OCI-LY3 (cell line): ENCODE measurements at regions not wholly inside any gene's neighbourhood (a gene's known extent, or its start where the extent isn't known, plus 50 kb on each side); places are given as distances from the start of the nearest gene placed in this dataset.

Experiments
- EZH2phosphoT487 ChIP-seq: fragments of 200-600 bp; shearing (Covaris generic); IDR thresholded peaks from 2 replicates; pipeline ENCODE4 v1.6.1; 2018; ENCODE audit warnings: antibody characterized with exemption, mixed run types, low read depth
- TF ChIP-seq, protein P1 (sequence below): fragments of 200-600, 300-600 bp; sonication (generic); IDR thresholded peaks from 2 replicates; pipeline ENCODE4 v1.5.1; 2014; ENCODE audit warnings: antibody characterized with exemption, low read length, low read depth

DNA sequence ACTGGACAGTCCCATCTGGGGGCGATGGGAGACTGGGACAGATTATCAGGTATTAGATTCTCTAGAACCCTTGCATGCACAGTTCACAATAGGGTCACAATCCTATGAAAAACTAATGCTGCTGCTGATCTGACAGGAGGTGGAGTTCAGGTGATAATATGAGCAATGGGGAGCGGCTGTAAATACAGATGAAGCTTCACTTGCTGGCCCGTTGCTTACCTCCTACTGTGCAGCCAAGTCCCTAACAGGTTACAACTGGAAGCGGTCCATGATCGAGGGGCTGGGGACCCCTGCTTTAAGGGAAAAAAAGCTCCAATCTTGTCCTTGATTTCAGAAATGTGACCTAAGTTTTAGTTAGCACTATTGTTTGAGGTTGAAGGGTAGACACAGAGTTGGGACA, 175.2 kb downstream of the ZNF330 start:
- TF ChIP-seq, protein P1, sequence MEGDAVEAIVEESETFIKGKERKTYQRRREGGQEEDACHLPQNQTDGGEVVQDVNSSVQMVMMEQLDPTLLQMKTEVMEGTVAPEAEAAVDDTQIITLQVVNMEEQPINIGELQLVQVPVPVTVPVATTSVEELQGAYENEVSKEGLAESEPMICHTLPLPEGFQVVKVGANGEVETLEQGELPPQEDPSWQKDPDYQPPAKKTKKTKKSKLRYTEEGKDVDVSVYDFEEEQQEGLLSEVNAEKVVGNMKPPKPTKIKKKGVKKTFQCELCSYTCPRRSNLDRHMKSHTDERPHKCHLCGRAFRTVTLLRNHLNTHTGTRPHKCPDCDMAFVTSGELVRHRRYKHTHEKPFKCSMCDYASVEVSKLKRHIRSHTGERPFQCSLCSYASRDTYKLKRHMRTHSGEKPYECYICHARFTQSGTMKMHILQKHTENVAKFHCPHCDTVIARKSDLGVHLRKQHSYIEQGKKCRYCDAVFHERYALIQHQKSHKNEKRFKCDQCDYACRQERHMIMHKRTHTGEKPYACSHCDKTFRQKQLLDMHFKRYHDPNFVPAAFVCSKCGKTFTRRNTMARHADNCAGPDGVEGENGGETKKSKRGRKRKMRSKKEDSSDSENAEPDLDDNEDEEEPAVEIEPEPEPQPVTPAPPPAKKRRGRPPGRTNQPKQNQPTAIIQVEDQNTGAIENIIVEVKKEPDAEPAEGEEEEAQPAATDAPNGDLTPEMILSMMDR: no peak
- TF ChIP-seq EZH2phosphoT487: no peak
